Astrocyte of the cerebellum (primary cell): ENCODE measurements at regions not wholly inside any gene's neighbourhood (a gene's known extent, or its start where the extent isn't known, plus 50 kb on each side); places are given as distances from the start of the nearest gene placed in this dataset.

Source experiments
- DNase-seq: peaks from one replicate; pipeline ENCODE4 v3.0.0-alpha.2; 2011; ENCODE audit warnings: low read depth
- H3K4me3 ChIP-seq: 2 replicates; pipeline ENCODE4 v1.5.1; 2011; ENCODE audit warnings: mild to moderate bottlenecking, low read depth, low read length, moderate library complexity
- in situ Hi-C: cut with HindIII; loops from 2 replicates; pipeline ENCODE4 v1.10.0; 2017; ENCODE audit warnings: low sequenced_read_pairs
- TF ChIP-seq, protein P1 (sequence below): IDR thresholded peaks from 2 replicates; pipeline ENCODE4 v1.5.1; 2012; ENCODE audit warnings: low read length, low read depth, moderate library complexity, mild to moderate bottlenecking; ENCODE audit errors: missing control alignments

DNA sequence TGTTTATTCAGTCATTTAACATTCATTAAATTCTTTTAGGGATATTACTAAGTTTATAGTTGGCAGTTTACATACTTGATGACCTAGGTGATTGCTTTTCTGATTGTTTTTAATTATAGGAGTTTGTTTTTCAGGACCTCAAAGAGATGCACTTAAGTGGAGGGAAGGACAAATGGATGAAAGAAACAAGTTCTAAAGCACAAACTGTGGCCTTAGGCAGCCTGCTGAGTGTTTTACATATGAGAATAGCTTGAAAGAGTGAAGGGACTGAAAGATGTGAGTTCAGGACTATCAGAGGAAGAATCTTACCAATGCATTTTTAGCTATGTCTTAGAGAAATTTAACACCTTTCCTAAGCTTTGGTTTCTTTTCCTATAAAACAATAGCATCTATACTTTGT, 402.6 kb downstream of the KLF12 start:
- in situ Hi-C loops = no loop called here
- TF ChIP-seq, protein P1, sequence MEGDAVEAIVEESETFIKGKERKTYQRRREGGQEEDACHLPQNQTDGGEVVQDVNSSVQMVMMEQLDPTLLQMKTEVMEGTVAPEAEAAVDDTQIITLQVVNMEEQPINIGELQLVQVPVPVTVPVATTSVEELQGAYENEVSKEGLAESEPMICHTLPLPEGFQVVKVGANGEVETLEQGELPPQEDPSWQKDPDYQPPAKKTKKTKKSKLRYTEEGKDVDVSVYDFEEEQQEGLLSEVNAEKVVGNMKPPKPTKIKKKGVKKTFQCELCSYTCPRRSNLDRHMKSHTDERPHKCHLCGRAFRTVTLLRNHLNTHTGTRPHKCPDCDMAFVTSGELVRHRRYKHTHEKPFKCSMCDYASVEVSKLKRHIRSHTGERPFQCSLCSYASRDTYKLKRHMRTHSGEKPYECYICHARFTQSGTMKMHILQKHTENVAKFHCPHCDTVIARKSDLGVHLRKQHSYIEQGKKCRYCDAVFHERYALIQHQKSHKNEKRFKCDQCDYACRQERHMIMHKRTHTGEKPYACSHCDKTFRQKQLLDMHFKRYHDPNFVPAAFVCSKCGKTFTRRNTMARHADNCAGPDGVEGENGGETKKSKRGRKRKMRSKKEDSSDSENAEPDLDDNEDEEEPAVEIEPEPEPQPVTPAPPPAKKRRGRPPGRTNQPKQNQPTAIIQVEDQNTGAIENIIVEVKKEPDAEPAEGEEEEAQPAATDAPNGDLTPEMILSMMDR = no peak
- DNase-seq = no peak
- H3K4me3 ChIP-seq = no peak overlapping the region

- in situ Hi-C loops = no loop called here
- TF ChIP-seq, protein P1 = no peak
- no peak for DNase-seq
Observed at GRCh38 chr13:73730014-73730413, 404.2 kb downstream of the KLF12 start.

GRCh38 chr13:73729046-73729445, 405.2 kb downstream of the KLF12 start:
- TF ChIP-seq, protein P1 = no peak
- no peak for DNase-seq
- in situ Hi-C loops = no loop called here
- no peak overlapping the region for H3K4me3 ChIP-seq

More at GRCh38 chr13:73730014-73730413, 404.2 kb downstream of the KLF12 start:
- no peak overlapping the region for H3K4me3 ChIP-seq

GRCh38 chr13:73722120-73722519, 412.1 kb downstream of the KLF12 start:
- DNase-seq = peak; percentile 42

DNA sequence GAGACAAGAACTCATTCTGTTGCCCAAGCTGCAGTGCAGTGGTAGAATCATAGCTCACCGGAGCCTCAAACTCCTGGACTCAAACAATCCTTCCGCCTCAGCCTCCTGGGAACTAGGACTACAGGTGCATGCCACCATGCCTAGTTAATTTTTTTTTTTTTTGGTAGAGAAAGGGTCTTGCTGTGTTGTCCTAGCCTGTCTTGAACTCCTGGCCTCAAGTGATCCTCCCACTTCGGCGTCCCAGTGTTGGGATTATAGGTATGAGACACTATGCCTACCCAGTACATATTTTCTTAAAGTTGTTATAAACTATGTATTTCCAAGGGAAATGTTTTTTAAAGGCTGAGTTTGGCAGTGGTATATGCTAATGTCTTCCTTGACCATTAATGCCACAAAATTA, 412.6 kb downstream of the KLF12 start:
- in situ Hi-C loops = loop anchor here (25.0 kb wide), 1 partner anchor 884 kb away; no protein-coding TSS in a partner anchor
- no peak overlapping the region for H3K4me3 ChIP-seq
- TF ChIP-seq, protein P1 = no peak
- DNase-seq = no peak

More at GRCh38 chr13:73722120-73722519, 412.1 kb downstream of the KLF12 start:
- TF ChIP-seq, protein P1 = peak; percentile 53
- in situ Hi-C loops = loop anchor here (25.0 kb wide), 1 partner anchor 885 kb away; no protein-coding TSS in a partner anchor
- no peak overlapping the region for H3K4me3 ChIP-seq

- TF ChIP-seq, protein P1 = no peak
- H3K4me3 ChIP-seq = no peak overlapping the region
- DNase-seq = no peak
- in situ Hi-C loops = loop anchor here (25.0 kb wide), 1 partner anchor 883 kb away; no protein-coding TSS in a partner anchor
Observed at GRCh38 chr13:73720216-73720840, 413.9 kb downstream of the KLF12 start.
